Astrocyte of the cerebellum (primary cell): ENCODE measurements at regions not wholly inside any gene's neighbourhood (a gene's known extent, or its start where the extent isn't known, plus 50 kb on each side); places are given as distances from the start of the nearest gene placed in this dataset.

Experiments
- DNase-seq: peaks from one replicate; pipeline ENCODE4 v3.0.0-alpha.2; 2011; ENCODE audit warnings: low read depth
- H3K4me3 ChIP-seq: 2 replicates; pipeline ENCODE4 v1.5.1; 2011; ENCODE audit warnings: mild to moderate bottlenecking, low read depth, low read length, moderate library complexity
- in situ Hi-C: cut with HindIII; loops from 2 replicates; pipeline ENCODE4 v1.10.0; 2017; ENCODE audit warnings: low sequenced_read_pairs
- TF ChIP-seq, protein P1 (sequence below): IDR thresholded peaks from 2 replicates; pipeline ENCODE4 v1.5.1; 2012; ENCODE audit warnings: low read length, low read depth, moderate library complexity, mild to moderate bottlenecking; ENCODE audit errors: missing control alignments

DNA sequence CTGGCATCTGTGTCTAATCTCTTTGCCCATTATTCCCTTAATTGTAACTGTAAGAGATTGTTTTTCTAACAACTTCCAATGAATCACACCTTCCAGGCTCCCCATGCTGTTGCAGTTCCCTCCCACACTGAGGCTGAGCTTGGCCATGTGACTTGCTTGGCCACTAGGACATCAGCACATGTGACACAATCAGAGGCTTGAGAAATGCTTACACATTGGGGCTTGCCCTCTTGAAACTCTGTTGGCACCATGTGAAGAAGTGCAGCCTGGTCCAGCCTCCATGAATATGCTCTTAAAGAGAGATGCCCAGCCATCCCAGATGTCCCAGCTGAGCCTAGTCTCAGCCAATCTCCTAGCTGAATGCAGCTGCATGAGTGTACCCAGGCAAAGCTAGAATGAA lies 326.8 kb upstream of the SOX2 start:
- in situ Hi-C loops: no loop called here
- TF ChIP-seq, protein P1, sequence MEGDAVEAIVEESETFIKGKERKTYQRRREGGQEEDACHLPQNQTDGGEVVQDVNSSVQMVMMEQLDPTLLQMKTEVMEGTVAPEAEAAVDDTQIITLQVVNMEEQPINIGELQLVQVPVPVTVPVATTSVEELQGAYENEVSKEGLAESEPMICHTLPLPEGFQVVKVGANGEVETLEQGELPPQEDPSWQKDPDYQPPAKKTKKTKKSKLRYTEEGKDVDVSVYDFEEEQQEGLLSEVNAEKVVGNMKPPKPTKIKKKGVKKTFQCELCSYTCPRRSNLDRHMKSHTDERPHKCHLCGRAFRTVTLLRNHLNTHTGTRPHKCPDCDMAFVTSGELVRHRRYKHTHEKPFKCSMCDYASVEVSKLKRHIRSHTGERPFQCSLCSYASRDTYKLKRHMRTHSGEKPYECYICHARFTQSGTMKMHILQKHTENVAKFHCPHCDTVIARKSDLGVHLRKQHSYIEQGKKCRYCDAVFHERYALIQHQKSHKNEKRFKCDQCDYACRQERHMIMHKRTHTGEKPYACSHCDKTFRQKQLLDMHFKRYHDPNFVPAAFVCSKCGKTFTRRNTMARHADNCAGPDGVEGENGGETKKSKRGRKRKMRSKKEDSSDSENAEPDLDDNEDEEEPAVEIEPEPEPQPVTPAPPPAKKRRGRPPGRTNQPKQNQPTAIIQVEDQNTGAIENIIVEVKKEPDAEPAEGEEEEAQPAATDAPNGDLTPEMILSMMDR: no peak
- no peak overlapping the region for H3K4me3 ChIP-seq
- DNase-seq: no peak

DNA sequence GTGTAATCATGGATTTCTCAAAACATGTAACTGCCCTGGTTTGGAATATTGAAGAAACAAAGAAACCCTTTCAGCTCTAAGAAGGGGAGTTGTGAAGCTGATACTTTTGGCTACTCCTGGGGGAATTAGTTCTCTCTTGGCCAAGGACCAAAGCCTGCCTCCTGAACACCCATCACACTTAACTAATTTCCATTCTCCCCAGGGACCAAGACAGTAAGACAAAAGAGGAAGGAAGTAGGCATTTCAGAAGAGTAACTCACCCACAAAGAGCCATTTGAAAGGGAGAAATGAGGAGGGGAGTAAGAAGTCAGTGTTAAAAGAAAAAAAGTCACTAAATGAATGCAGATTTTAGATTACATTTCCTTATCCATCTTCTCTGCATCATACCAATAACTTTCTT lies 328.0 kb upstream of the SOX2 start:
- no peak overlapping the region for H3K4me3 ChIP-seq
- in situ Hi-C loops: no loop called here
- TF ChIP-seq, protein P1: no peak
- no peak for DNase-seq

DNA sequence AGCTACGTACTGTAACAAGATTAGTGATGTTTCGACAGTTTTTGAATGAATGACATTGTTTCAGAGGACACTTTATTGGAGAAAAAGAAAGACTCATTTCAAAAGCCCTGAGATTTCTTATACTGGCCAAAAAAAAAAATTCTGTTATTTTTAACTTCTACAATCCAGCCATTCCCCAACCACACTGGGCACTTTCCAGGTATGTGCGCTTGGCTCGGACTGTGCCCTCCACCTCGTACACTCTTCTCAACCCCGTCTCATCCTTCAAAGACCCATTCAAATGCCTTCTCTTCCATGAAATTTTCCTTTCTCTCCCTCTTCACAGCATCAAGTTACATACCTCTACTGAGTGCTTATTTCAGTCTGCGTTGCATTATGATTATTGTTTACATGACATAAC lies 328.5 kb upstream of the SOX2 start:
- no peak for DNase-seq
- TF ChIP-seq, protein P1: no peak
- no peak overlapping the region for H3K4me3 ChIP-seq
- in situ Hi-C loops: no loop called here

DNA sequence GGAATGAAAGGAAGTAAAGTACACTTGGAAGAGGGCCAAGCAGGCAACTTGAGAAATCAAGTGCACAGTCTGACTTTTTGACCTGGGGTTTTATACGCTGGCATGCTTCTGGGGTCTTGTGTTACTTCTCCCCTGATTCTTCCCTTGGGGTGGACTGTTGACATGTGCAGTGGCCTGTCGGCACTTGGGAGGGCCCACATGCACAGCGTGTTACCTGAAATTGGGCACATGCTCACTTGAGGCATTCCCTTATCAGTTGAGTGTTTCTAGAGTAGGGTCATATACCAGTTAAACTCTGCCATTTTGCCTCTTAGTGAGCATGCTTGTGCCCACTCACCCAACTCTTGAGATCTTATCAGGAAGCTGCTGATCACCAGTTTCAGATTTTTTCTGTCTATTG lies 329.1 kb upstream of the SOX2 start:
- in situ Hi-C loops: no loop called here
- TF ChIP-seq, protein P1: no peak
- H3K4me3 ChIP-seq: no peak overlapping the region
- no peak for DNase-seq

DNA sequence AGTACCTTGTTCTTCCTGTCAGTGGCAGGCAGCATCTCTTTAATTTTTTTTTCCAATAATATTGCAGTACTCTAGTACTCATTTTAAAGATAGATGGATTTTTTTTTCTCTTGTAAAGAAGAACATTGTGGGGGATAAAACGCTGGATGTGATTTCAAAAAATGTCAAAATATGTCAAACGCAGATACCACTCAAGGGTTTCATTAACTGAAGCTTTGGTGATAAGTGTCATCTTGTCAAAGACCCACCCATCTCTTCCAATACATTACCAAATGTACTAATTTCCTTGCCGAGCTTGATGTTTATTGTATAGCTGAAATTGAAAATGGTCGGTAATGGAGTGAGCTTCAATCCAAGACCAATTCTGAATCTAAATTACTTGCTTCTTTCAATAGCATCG lies 332.4 kb upstream of the SOX2 start:
- TF ChIP-seq, protein P1: no peak
- in situ Hi-C loops: no loop called here
- no peak for DNase-seq
- no peak overlapping the region for H3K4me3 ChIP-seq

DNA sequence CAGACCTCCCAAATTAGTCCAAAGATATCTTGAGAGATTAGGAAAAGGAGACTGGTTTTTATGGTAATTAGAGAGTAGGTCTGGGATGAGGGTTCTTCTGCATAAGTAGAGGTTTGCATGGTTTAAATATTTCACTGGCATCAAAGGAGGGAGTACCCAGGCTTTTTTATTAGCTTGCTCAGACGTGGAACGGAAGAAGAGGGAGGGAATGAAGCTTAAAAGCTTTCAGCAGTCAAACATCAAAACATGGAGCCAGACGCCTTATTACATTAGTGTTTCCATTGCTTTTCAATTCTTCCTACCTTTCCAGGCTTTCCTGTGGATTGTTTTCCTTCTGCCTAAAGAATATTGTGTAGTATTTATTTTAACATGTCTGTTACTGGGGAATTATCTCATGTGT lies 342.1 kb upstream of the SOX2 start:
- TF ChIP-seq, protein P1: no peak
- in situ Hi-C loops: loop anchor here (5.0 kb wide), 1 partner anchor 57 kb away; no protein-coding TSS in a partner anchor
- no peak overlapping the region for H3K4me3 ChIP-seq
- no peak for DNase-seq

DNA sequence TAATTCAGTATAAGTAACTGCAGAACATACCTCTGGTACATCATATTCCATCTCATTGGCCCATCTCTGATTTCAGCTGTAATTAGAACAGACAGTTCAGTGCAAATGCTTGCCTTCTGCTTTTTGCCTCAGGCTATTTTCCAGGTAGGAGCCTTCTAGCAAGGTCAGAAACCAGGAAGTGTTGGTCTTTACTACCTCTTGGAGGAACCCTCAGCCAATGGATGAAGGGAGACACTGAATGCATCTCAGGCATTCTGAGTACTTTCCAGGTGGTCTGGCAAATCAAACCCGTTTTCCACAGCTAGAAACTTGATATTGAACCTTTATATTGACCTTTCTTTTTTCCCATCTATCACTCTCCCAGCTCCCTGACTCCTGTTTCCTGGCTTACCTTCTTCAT lies 348.5 kb upstream of the SOX2 start:
- no peak overlapping the region for H3K4me3 ChIP-seq
- in situ Hi-C loops: no loop called here
- DNase-seq: no peak
- TF ChIP-seq, protein P1: no peak
